ENCODE measurements at regions not wholly inside any gene's neighbourhood (a gene's known extent, or its start where the extent isn't known, plus 50 kb on each side); places are given as distances from the start of the nearest gene placed in this dataset.
"Not testable (repeated sequence)": the region's sequence is repeated elsewhere in the genome, so short reads cannot be mapped to it uniquely, and the experiment has no call there.

GRCh38 chr12:92416385-92416812 is 270.8 kb upstream of the BTG1 start:
- no peak for DNase-seq

- no peak for DNase-seq
These were observed 268.8 kb upstream of the BTG1 start for GRCh38 chr12:92414170-92415070.

- DNase-seq = no peak
These were observed 267.6 kb upstream of the BTG1 start for GRCh38 chr12:92413286-92413685.

GRCh38 chr12:92412856-92413255 is 267.2 kb upstream of the BTG1 start:
- no peak for DNase-seq

GRCh38 chr12:92411687-92412086 is 266.0 kb upstream of the BTG1 start:
- DNase-seq = no peak

- DNase-seq = peak; percentile 55
These were observed 262.6 kb upstream of the BTG1 start for GRCh38 chr12:92408072-92408900.

DNA sequence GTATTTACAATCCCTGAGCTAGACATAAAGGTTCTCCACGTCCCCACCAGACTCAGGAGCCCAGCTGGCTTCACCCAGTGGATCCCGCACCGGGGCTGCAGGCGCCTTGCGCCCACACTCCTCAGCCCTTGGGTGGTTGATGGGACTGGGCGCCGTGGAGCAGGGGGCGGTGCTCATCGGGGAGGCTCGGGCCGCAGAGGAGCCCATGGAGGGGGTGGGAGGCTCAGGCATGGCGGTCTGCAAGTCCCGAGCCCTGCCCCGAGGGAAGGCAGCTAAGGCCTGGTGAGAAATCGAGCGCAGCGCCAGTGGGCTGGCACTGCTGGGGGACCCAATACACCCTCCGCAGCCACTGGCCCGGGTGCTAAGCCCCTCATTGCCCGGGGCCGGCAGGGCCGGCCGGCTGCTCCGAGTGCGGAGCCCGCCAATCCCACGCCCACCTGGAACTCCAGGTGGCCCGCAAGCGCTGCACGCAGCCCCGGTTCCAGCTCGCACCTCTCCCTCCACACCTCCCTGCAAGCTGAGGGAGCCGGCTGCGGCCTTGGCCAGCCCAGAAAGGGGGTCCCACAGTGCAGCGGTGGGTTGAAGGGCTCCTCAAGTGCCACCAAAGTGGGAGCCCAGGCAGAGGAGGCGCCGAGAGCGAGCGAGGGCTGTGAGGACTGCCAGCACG is 260.9 kb upstream of the BTG1 start:
- DNase-seq = not testable (repeated sequence)

- peak; percentile 53 for DNase-seq
These were observed 260.2 kb upstream of the BTG1 start for GRCh38 chr12:92405801-92406251.

- DNase-seq = no peak
These were observed 259.3 kb upstream of the BTG1 start for GRCh38 chr12:92404921-92405320.

DNA sequence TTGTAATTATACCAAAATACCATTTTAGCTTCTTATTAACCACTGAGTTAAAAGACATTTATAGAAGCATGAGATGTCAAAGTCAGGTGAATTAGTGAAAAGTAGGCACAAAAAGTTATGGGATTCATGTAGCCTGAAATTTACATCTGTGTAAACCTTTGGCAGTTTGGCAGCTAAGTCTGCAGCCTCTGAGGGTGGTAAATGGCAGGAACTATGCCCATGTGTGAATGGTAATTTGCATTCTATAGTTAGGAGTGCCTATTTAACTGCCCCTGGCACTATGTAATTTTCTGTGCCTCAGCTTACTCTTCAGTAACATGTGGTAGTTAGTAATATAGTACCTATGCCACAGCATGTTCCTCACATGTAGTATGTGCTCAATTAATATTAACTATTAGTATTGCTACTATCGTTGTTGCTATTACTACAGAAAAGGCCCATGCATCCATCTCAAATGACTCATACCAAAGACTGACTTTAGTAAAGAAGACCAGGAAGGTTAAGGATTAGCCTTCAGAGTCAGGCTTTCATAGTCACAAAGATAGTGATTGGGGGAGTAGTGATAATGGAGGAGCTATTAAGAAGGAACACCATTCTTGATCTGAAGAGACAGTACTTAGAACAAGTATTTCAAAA is 258.7 kb upstream of the BTG1 start:
- DNase-seq = no peak

DNA sequence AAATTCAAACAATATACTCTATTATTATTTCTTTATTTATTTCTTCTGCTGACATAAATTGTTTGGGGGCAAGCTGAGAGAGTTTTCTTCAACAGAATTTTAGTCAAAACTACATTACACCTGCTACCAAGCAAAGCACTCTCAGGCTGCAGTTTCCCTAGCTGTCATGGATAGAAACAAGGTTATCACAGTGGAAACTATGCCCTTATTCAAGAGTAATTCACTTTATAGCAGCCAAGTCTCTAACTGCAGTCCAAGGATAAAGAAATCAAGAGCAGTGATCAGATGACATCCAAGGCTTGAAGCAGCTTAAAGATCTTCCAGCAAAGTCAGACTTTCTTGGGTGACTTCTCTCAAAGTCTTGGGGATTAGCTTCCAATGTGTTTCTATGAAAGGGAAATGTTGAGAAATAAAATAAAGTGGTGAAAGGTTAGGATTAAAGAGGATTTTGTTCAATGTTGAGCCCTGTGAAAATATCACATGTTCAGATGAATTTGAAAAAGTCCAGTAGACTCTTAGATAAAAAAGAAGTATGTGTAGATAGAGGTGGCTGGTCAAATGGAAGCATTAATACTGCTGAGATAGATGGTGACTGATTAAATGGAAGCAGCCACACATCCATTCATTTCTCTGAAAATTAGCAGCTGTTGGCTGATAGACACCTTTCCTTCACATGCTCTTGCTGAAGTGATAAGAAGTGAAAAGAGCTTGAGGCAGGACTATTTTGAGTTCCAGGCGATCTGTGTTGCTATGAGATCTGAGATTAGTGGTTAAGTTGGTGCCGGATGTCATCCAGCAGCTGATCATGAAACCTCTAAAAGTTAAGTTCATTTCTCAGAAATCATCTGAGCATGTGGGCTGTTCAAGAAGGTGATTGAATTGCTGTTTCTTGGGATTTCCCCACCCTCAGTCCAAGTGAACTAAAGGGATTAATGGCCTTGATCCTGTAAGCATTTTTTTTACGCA is 257.8 kb upstream of the BTG1 start:
- DNase-seq = peak; percentile 84

DNA sequence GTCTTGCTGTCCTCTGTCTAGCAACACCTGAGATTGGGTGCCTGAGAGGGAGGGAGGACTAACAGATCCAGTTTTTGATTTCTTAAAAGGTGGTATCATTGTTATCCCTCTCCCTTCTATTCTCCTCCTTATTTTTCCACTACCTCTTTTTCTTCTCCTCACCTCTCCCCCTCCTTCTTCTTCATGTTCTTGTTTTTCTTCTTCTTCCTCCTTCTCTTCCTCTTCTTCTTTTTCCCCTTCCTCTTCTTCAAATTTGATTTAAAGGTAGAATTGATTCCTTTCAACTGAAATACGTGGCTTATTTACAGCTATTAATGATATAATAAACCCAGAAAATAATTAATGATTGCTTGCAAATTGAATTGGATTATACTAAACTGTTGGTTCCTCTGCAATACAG is 256.8 kb upstream of the BTG1 start:
- DNase-seq = no peak

GRCh38 chr12:92400006-92400405 is 254.4 kb upstream of the BTG1 start:
- DNase-seq = no peak

DNA sequence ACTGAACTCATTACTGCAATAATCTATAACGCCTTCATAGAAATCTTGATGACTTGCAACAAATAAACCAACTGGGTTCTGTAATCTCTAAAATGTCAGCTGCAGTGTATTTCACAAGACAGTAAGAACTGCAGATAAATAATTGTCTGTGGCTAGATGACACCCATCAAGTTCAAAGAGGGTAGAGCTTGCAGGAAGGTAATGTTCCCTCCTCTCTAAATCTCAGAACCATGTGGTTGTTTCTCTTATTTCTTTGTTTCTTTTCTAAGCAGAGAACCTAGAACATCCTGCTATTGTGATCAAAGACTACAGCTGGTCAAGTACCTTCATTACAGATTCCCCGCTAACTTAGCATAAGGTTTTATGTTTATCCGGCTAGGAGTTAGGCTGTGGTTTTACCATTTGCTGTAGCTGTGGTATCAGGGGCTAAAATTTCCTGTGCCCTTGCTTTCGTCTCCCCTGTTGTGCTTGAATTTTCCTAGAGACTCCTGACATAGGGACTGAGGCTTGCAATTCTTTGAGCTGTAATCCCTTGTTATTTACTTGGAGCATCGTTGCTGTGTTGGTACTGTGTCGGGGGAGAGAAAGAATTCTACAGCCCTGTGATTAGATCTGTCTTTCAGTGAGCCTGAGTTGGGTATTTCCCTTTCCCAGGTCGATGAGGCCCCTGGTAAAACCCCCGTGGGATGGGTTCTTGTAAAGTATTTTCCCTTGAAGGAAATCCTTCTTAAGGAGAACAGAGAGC is 253.1 kb upstream of the BTG1 start:
- no peak for DNase-seq

GRCh38 chr12:92396647-92397252 is 251.1 kb upstream of the BTG1 start:
- DNase-seq = no peak

GRCh38 chr12:92395322-92395721 is 249.7 kb upstream of the BTG1 start:
- DNase-seq = no peak

DNA sequence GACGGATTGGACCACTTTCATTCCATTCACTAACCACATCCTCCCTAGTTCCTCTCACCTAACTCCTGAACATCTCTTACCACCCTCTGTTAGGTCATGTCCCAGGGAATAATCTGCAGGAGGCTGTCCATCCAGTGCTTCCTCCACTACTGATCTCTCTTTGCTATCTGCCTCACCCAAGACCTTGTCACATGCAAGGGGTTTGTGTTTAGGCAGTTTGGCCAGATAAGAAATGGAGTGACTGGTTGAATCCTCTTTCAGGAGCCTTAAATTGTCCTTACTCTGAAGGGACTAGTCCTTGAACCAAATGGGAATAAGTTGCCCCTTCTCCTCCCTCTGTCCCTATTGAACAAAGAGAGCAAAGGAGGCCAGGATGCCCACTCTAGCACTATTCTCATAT is 249.2 kb upstream of the BTG1 start:
- DNase-seq = no peak

DNA sequence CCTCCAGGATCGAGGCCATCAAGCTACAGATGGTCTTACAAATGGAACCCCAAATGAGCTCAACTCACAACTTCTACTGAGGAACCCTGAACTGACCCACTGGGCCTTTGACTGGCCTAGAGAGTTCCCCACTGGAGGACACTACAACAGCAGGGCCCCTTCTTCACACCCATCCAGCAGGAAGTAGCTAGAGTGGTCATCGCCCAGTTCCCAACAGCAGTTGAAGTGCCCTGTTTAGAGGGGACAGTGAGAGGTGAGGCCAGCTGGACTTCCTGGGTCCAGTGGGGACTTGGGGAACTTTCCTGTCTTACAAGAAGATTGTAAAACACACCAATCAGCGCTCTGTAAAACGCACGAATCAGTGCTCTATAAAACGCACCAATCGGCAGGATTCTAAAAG is 247.9 kb upstream of the BTG1 start:
- DNase-seq = no peak

DNA sequence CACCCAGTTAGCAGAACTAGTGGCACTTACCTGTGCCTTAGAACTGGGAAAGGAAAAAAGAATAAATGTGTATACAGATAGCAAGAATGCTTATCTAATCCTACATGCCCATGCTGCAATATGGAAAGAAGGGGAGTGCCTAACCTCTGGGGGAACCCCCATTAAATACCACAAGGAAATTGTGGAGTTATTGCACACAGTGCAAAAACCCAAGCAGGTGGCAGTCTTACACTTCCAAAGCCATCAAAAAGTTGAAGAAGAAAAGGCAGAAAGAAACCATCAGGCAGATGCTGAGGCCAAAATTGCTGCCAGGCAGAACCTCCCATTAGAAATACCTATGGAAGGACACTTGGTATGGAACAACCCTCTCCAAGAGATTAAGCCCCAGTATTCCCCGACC is 246.1 kb upstream of the BTG1 start:
- DNase-seq = not testable (repeated sequence)

DNA sequence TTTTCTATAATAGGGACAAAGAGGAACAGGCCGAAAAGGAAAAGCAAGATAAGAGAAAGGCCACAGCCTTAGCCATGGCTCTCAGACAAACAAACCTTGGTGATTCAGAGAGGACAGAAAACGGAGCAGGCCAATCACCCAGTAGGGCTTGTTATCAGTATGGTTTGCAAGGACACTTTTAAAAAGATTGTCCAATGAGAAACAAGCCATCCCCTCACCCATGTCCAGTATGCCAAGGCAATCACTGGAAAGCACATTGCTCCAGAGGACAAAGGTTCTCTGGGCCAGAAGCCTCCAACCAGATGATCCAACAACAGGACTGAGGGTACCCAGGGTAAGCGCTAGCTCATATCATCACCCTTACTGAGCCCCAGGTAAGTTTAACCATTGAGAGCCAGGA is 243.8 kb upstream of the BTG1 start:
- DNase-seq = no peak
